Epithelial cell of proximal tubule (primary cell): ENCODE measurements at regions not wholly inside any gene's neighbourhood (a gene's known extent, or its start where the extent isn't known, plus 50 kb on each side); places are given as distances from the start of the nearest gene placed in this dataset.

Source experiments
- DNase-seq: peaks from one replicate; pipeline ENCODE4 v3.0.0-alpha.2; 2011; ENCODE audit warnings: low read depth
- H3K4me3 ChIP-seq: 2 replicates; pipeline ENCODE4 v1.5.1; 2011; ENCODE audit warnings: low read depth, mild to moderate bottlenecking, low read length
- CTCF ChIP-seq: conservative IDR thresholded peaks from 2 replicates; pipeline ENCODE4 v1.5.1; 2012; ENCODE audit warnings: low read depth, mild to moderate bottlenecking, low read length

- H3K4me3 ChIP-seq, result no peak overlapping the region
- no peak for DNase-seq
- no peak for TF ChIP-seq CTCF
Measured at GRCh38 chr20:7262803-7263202, 495.3 kb downstream of the BMP2 start.

DNA sequence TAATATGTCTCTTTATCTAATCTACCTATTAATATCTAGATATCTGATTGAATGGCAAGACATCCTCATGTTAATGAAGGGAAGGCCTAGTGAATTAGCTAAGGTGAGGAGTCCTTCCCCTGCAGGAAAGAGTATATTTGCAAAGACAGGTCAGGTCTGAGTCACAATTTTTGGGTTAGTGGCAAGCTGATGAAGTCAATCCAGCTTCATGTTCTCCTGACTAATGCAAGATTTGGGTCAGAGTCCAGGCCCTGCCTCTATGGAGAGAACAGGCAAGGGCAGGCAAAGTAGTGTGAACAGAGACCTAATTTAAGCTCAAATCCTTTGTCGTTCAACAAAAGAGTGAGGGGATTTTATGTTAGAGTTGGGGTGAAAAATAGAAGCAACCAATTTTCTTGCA lies 496.7 kb downstream of the BMP2 start:
- no peak overlapping the region for H3K4me3 ChIP-seq
- DNase-seq, result no peak
- TF ChIP-seq CTCF, result no peak

DNA sequence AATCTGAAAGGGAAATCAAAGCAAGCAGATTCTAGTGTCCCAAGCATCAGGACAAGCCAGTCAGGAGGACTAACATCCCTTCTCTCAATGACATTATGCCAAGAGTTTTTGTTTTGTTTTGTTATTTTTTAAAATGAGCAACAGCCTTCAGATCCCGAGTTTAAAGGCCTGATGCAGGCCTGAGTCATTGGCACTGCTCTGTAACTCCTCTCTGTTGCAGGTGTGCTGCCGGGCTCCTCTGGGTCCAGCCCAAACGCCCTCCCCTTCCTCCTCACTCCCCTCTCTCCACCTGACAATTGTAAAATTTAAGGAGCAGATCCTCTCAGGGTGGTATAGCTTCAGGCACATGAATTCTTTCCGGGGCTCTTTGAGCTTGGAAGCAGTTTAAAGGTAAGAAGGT lies 502.0 kb downstream of the BMP2 start:
- TF ChIP-seq CTCF, result no peak
- no peak for DNase-seq
- H3K4me3 ChIP-seq, result no peak overlapping the region

GRCh38 chr20:7272512-7272911 lies 505.0 kb downstream of the BMP2 start:
- no peak for DNase-seq

DNA sequence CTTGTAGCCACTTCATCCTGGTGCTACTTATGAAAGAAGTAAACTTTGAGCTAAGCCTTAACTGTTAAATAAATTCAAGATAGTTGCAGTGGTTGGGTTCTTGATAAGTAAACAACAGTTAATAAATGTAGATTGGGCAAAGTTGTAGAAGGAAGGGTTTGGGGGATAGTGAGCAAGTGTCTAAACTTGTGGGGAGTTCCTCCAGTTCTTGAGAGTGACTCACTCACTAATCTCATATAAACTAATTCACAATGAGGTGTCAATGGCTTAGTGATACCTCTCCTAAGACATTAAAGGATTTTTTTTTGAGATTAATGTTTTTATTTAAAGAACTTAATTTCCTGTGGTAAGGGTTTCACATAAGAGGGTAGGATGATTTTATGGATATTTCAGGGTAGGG lies 507.4 kb downstream of the BMP2 start:
- no peak overlapping the region for H3K4me3 ChIP-seq
- TF ChIP-seq CTCF, result no peak
- no peak for DNase-seq

More at GRCh38 chr20:7272512-7272911, 505.0 kb downstream of the BMP2 start:
- no peak overlapping the region for H3K4me3 ChIP-seq
- TF ChIP-seq CTCF, result peak; percentile 70

GRCh38 chr20:7275645-7276237 lies 508.3 kb downstream of the BMP2 start:
- DNase-seq, result no peak

More at GRCh38 chr20:7275645-7276237, 508.3 kb downstream of the BMP2 start:
- TF ChIP-seq CTCF, result no peak
- no peak overlapping the region for H3K4me3 ChIP-seq
